ENCODE measurements at regions not wholly inside any gene's neighbourhood (a gene's known extent, or its start where the extent isn't known, plus 50 kb on each side); places are given as distances from the start of the nearest gene placed in this dataset.
A peak's percentile ranks its signal among the peaks of the same experiment; 100 is the strongest.

- Histone ChIP-seq H3K4me3 (no peak overlapping the region), H3K27me3 (no peaks in the 10 kb centered on the region), H3K27ac (peak overlapping the region in 8 of 12 donors; percentile 51 to 79 (median 70)), H3K36me3 (no peaks in the 10 kb centered on the region), H3K4me1 (peaks cover 0 to 43% (median 18%) of the 10 kb centered on the region in 12 donors), H3K9me3 (no peaks in the 10 kb centered on the region)
- whole genome bisulfite sequencing, 4 donors = 84 to 95% (median 86%) methylated on average over 8 to 9 of the region's 9 CpGs
- ATAC-seq (no peak), DNase-seq (no peak)
- intact Hi-C loops (cut with DNase I) = no loop called here
- TF ChIP-seq CTCF (IDR thresholded peaks at IDR 0.05) (no peak), POLR2A (IDR thresholded peaks at IDR 0.05) (no peak)
Observed at GRCh38 chr15:57785039-57785438, 78.5 kb downstream of the POLR2M start.

- H3K36me3 ChIP-seq = no peaks in the 10 kb centered on the region
- ATAC-seq = no peak
- WGBS, 4 donors = 84 to 92% (median 91%) methylated on average over 3 of the region's 3 CpGs
- peaks cover 0 to 43% (median 18%) of the 10 kb centered on the region in 12 donors for H3K4me1 ChIP-seq
- no peak overlapping the region for H3K27ac ChIP-seq
- H3K9me3 ChIP-seq = no peaks in the 10 kb centered on the region
- H3K27me3 ChIP-seq = no peaks in the 10 kb centered on the region
- no peak for DNase-seq
- intact Hi-C loops (cut with DNase I) = no loop called here
- TF ChIP-seq CTCF (IDR thresholded peaks at IDR 0.05) (no peak), POLR2A (IDR thresholded peaks at IDR 0.05) (no peak)
- no peak overlapping the region for H3K4me3 ChIP-seq
Observed at GRCh38 chr15:57785959-57786358, 79.4 kb downstream of the POLR2M start.

- 35 to 62% (median 49%) methylated on average over 2 of the region's 2 CpGs for WGBS, 4 donors
Observed at GRCh38 chr15:57789225-57789624, 82.7 kb downstream of the POLR2M start.

More at GRCh38 chr15:57789225-57789624, 82.7 kb downstream of the POLR2M start:
- peak in 1 of 4 donors; percentile 49 for ATAC-seq
- Histone ChIP-seq H3K9me3 (no peaks in the 10 kb centered on the region), H3K27me3 (no peaks in the 10 kb centered on the region), H3K4me1 (peaks cover 0 to 28% (median 12%) of the 10 kb centered on the region in 12 donors), H3K36me3 (no peaks in the 10 kb centered on the region), H3K27ac (peak overlapping the region in 1 of 12 donors; percentile 28), H3K4me3 (no peak overlapping the region)
- TF ChIP-seq POLR2A (IDR thresholded peaks at IDR 0.05) (no peak), CTCF (IDR thresholded peaks at IDR 0.05) (no peak)
- DNase-seq = no peak
- intact Hi-C loops (cut with DNase I) = no loop called here

Measured in heart left ventricle (tissue), 16 donors.